Mammary epithelial cell (primary cell): ENCODE measurements at regions not wholly inside any gene's neighbourhood (a gene's known extent, or its start where the extent isn't known, plus 50 kb on each side); places are given as distances from the start of the nearest gene placed in this dataset.

Experiments
- EZH2 ChIP-seq: IDR thresholded peaks from 2 replicates; pipeline ENCODE4 v1.6.1; 2012; ENCODE audit warnings: low read length, inconsistent platforms, borderline replicate concordance
- TF ChIP-seq, protein P1 (sequence below), 2 donors: IDR thresholded peaks in 1 of 2; conservative IDR thresholded peaks in 1 of 2; 2 replicates each; pipeline ENCODE4 v1.5.1; 2011 to 2012; ENCODE audit warnings: inconsistent platforms in 2 of 2, low read length in 2 of 2, mild to moderate bottlenecking in 2 of 2, control low read depth in 1 of 2, low read depth in 1 of 2; ENCODE audit not compliant: insufficient read depth in 1 of 2; ENCODE audit errors: extremely low read depth in 1 of 2

- TF ChIP-seq, protein P1, sequence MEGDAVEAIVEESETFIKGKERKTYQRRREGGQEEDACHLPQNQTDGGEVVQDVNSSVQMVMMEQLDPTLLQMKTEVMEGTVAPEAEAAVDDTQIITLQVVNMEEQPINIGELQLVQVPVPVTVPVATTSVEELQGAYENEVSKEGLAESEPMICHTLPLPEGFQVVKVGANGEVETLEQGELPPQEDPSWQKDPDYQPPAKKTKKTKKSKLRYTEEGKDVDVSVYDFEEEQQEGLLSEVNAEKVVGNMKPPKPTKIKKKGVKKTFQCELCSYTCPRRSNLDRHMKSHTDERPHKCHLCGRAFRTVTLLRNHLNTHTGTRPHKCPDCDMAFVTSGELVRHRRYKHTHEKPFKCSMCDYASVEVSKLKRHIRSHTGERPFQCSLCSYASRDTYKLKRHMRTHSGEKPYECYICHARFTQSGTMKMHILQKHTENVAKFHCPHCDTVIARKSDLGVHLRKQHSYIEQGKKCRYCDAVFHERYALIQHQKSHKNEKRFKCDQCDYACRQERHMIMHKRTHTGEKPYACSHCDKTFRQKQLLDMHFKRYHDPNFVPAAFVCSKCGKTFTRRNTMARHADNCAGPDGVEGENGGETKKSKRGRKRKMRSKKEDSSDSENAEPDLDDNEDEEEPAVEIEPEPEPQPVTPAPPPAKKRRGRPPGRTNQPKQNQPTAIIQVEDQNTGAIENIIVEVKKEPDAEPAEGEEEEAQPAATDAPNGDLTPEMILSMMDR (conservative IDR thresholded peaks at IDR 0.05 in 1 of 2, IDR thresholded peaks at IDR 0.05 in 1 of 2; ENCODE audit: extremely low read depth in 1 of 2, insufficient read depth in 1 of 2, low read depth in 1 of 2, low read length in 2 of 2): no peak
- TF ChIP-seq EZH2: no peak
These were observed 234.2 kb upstream of the MID1 start for GRCh38 chrX:10854594-10854993.
